Upper lobe of left lung (tissue), 6 donors: ENCODE measurements at regions not wholly inside any gene's neighbourhood (a gene's known extent, or its start where the extent isn't known, plus 50 kb on each side); places are given as distances from the start of the nearest gene placed in this dataset.

ENCODE experiments used
- ATAC-seq, 2 donors: fragments of 200-7000 bp; cut with Tn5 transposase; one replicate each; pipeline ENCODE4 v1.9.1; 2022; ENCODE audit warnings: mild to moderate bottlenecking in 2 of 2, moderate library complexity in 2 of 2; ENCODE audit not compliant: low FRiP score in 2 of 2
- DNase-seq, 2 donors: peaks; one replicate each; pipeline ENCODE4 v3.0.0-alpha.2; 2019 to 2020
- H3K27ac ChIP-seq, 4 donors: fragments of 200-600 bp; sonication (generic); one replicate each; pipeline ENCODE4 v1.5.1; 2016 to 2019
- H3K27me3 ChIP-seq, 4 donors: fragments of 200-600 bp; sonication (generic); one replicate each; pipeline ENCODE4 v1.5.1; 2017 to 2019
- H3K36me3 ChIP-seq, 4 donors: fragments of 200-600 bp; sonication (generic); one replicate each; pipeline ENCODE4 v1.5.1; 2016 to 2019
- H3K4me1 ChIP-seq, 4 donors: fragments of 200-600 bp; sonication (generic); one replicate each; pipeline ENCODE4 v1.5.1; 2018 to 2019
- H3K4me3 ChIP-seq, 4 donors: fragments of 200-600 bp; sonication (generic); one replicate each; pipeline ENCODE4 v1.5.1; 2017 to 2019; ENCODE audit warnings: mild to moderate bottlenecking in 2 of 4, moderate library complexity in 1 of 4
- H3K9me3 ChIP-seq, 4 donors: fragments of 200-600 bp; sonication (generic); one replicate each; pipeline ENCODE4 v1.5.1; 2018 to 2019
- CTCF ChIP-seq, 6 experiments: fragments of 450-650 bp in 4 of 6; fragments of 200-600 bp in 2 of 6; sonication (generic) in 2 of 6; IDR thresholded peaks; one replicate each; pipeline ENCODE4 v1.5.1; 2016 to 2019; ENCODE audit warnings: antibody characterized with exemption in 6 of 6
- EP300 ChIP-seq, 4 donors: sonication (generic); formaldehyde crosslinking; IDR thresholded peaks; one replicate each; pipeline ENCODE4 v1.5.1; 2017; ENCODE audit warnings: antibody characterized with exemption in 4 of 4, control low read depth in 2 of 4
- POLR2A ChIP-seq, 4 donors: fragments of 450-650 bp; IDR thresholded peaks; one replicate each; pipeline ENCODE4 v1.5.1; 2016 to 2017; ENCODE audit warnings: antibody characterized with exemption in 4 of 4, mild to moderate bottlenecking in 2 of 4
- POLR2AphosphoS5 ChIP-seq, 2 donors: sonication (generic); formaldehyde crosslinking; IDR thresholded peaks; one replicate each; pipeline ENCODE4 v1.5.1; 2017; ENCODE audit warnings: antibody characterized with exemption in 2 of 2
- WGBS, 2 donors: methylation state at CpG; one replicate each; pipeline ENCODE4 v1.1.5; 2017 to 2018; 5-methylcytosine and 5-hydroxymethylcytosine counted together
- donor health status: DM: no; HTN: no; CAD: no; lungs with moderate emphysema.
- donor health status: DM: no; HTN: yes; CAD: no; lungs with severe emphysema.

- DNase-seq: peak in 1 of 2 donors; percentile 25
- Histone ChIP-seq H3K27me3 (no peaks in the 10 kb centered on the region), H3K36me3 (no peaks in the 10 kb centered on the region), H3K4me3 (no peak overlapping the region), H3K27ac (no peak overlapping the region), H3K4me1 (no peaks in the 10 kb centered on the region), H3K9me3 (no peaks in the 10 kb centered on the region)
- WGBS, 2 donors: 73 to 85% methylated on average over 8 of the region's 8 CpGs
- TF ChIP-seq CTCF (IDR thresholded peaks at IDR 0.05) (no peak), POLR2AphosphoS5 (IDR thresholded peaks at IDR 0.05) (no peak), EP300 (IDR thresholded peaks at IDR 0.05) (no peak), POLR2A (IDR thresholded peaks at IDR 0.05) (no peak)
- ATAC-seq: peak in 1 of 2 donors; percentile 53
Measured at GRCh38 chr13:40456979-40457553, 209.4 kb downstream of the FOXO1 start.

- Histone ChIP-seq H3K36me3 (no peaks in the 10 kb centered on the region), H3K4me1 (no peaks in the 10 kb centered on the region), H3K9me3 (no peaks in the 10 kb centered on the region), H3K27ac (no peak overlapping the region), H3K27me3 (no peaks in the 10 kb centered on the region), H3K4me3 (no peak overlapping the region)
- no peak for DNase-seq
- 93 to 94% methylated on average over 11 to 12 of the region's 12 CpGs for WGBS, 2 donors
- no peak for TF ChIP-seq POLR2AphosphoS5 (IDR thresholded peaks at IDR 0.05)
- no peak for TF ChIP-seq CTCF (IDR thresholded peaks at IDR 0.05)
- TF ChIP-seq POLR2A (IDR thresholded peaks at IDR 0.05): no peak
- no peak for TF ChIP-seq EP300 (IDR thresholded peaks at IDR 0.05)
- ATAC-seq: no peak
Measured at GRCh38 chr13:40457929-40458719, 208.3 kb downstream of the FOXO1 start.

DNA sequence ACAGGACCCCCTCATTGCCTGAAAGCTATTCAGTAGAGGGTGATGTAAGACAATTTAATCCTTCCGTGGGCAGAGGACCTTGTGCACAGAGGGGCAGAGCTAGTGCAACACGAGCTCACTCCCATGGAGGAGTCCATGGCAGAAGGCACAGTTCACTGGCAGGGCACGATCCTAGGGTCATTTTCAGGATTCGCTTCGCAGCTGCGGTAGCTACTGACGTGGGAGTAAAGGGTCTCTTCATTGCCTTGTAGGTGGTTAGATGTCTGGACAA lies 207.8 kb downstream of the FOXO1 start:
- Histone ChIP-seq H3K4me1 (no peaks in the 10 kb centered on the region), H3K27me3 (no peaks in the 10 kb centered on the region), H3K9me3 (no peaks in the 10 kb centered on the region), H3K4me3 (no peak overlapping the region), H3K36me3 (no peaks in the 10 kb centered on the region), H3K27ac (no peak overlapping the region)
- WGBS, 2 donors: 92 to 95% methylated on average over 7 of the region's 7 CpGs
- TF ChIP-seq POLR2A (IDR thresholded peaks at IDR 0.05): no peak
- TF ChIP-seq CTCF (IDR thresholded peaks at IDR 0.05): no peak
- no peak for TF ChIP-seq EP300 (IDR thresholded peaks at IDR 0.05)
- no peak for TF ChIP-seq POLR2AphosphoS5 (IDR thresholded peaks at IDR 0.05)
- DNase-seq (no peak), ATAC-seq (no peak)

DNA sequence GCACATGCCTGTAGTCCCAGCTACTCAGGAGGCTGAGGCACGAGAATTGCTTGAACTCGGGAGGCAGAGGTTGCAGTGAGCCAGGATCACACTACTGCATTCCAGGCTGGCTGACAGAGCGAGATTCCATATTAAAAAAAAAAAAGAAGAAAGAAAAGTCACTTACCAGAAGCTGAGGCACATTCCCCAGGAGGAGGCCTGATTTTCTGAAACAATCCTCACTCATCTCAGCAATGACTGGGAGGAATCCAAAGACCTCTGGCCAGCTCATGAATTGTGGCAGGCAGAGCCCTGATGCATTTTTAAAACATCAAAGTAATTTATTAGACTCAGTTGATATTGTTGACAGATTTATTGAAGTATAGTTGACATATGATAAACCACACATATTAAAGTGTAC lies 206.3 kb downstream of the FOXO1 start:
- H3K4me3 ChIP-seq: no peak overlapping the region
- no peaks in the 10 kb centered on the region for H3K27me3 ChIP-seq
- ATAC-seq: no peak
- 80 to 89% methylated on average over 3 of the region's 3 CpGs for WGBS, 2 donors
- TF ChIP-seq CTCF (IDR thresholded peaks at IDR 0.05): no peak
- no peak for TF ChIP-seq POLR2A (IDR thresholded peaks at IDR 0.05)
- no peak for TF ChIP-seq EP300 (IDR thresholded peaks at IDR 0.05)
- no peak for TF ChIP-seq POLR2AphosphoS5 (IDR thresholded peaks at IDR 0.05)
- H3K27ac ChIP-seq: no peak overlapping the region
- H3K9me3 ChIP-seq: no peaks in the 10 kb centered on the region
- H3K36me3 ChIP-seq: no peaks in the 10 kb centered on the region
- H3K4me1 ChIP-seq: no peaks in the 10 kb centered on the region
- DNase-seq: no peak
